CD4-positive, alpha-beta T cell treated with Interleukin-6 at 100 ng/mL for 8 hours (primary cell): ENCODE measurements at regions not wholly inside any gene's neighbourhood (a gene's known extent, or its start where the extent isn't known, plus 50 kb on each side); places are given as distances from the start of the nearest gene placed in this dataset.

Source experiments
- DNase-seq: peaks from one replicate; pipeline ENCODE4 v3.0.0-alpha.2; 2020; ENCODE audit warnings: mixed read lengths, low spot score

DNA sequence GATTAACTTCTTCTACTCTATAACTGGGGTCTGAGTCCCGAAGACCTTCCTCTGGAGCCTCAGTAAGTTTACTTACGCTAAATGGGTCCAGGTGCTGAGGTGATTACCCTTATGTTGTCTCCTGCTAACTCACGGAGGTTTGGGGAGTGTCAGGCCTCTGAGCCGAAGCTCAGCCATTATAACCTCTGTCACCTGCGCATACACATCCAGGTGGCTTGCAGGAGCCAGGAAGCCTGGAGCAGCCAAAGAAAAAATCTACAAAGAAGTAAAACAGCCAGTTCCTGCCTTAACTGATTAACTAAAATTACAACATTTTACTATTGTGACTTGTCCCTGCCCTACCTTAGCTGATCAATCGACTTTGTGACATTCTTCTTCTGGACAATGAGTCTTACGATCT lies 350.7 kb downstream of the GLRX3 start:
- DNase-seq: no peak

- DNase-seq: no peak
Measured at GRCh38 chr10:130487566-130487965, 351.4 kb downstream of the GLRX3 start.

GRCh38 chr10:130489891-130490290 lies 353.7 kb downstream of the GLRX3 start:
- no peak for DNase-seq

- no peak for DNase-seq
Measured at GRCh38 chr10:130491011-130491692, 355.0 kb downstream of the GLRX3 start.

- DNase-seq: no peak
Measured at GRCh38 chr10:130491693-130492050, 355.5 kb downstream of the GLRX3 start.

- no peak for DNase-seq
Measured at GRCh38 chr10:130492266-130492934, 356.2 kb downstream of the GLRX3 start.

- no peak for DNase-seq
Measured at GRCh38 chr10:130493021-130493420, 356.8 kb downstream of the GLRX3 start.

GRCh38 chr10:130493446-130494145 lies 357.4 kb downstream of the GLRX3 start:
- DNase-seq: no peak

GRCh38 chr10:130495116-130495862 lies 359.1 kb downstream of the GLRX3 start:
- no peak for DNase-seq

DNA sequence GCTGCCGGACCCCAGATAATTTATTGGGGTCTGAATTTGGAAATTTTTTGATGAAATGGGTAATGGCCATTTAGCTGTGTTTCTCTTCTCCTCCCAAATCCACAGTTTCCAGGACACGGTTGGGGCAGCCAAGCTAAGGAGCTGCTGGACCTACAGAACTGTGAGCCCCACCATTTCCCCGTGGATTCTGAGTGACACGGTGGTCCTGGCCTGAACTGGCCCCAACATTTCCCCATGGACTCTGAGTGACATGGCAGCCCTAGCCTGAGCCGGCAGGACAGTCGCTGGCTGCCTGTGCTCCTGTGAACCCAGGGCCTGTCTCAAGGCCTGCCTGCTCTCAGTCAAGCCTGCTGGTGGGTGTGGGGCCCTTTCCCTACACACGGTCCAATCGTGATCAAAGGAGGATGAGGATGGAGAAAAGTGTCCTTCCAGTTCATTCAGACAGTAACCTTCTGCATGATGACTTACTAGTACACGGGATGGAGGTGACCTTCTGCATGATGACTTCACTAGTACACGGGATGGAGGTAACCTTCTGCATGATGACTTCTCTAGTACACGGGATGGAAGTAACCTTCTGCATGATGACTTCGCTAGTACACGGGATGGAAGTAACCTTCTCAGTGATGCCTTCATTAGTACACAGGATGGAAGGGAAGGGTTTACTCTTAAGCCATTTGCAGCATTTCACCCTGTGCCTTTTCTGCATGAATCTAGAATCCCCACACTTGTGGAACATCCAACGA lies 359.9 kb downstream of the GLRX3 start:
- no peak for DNase-seq

DNA sequence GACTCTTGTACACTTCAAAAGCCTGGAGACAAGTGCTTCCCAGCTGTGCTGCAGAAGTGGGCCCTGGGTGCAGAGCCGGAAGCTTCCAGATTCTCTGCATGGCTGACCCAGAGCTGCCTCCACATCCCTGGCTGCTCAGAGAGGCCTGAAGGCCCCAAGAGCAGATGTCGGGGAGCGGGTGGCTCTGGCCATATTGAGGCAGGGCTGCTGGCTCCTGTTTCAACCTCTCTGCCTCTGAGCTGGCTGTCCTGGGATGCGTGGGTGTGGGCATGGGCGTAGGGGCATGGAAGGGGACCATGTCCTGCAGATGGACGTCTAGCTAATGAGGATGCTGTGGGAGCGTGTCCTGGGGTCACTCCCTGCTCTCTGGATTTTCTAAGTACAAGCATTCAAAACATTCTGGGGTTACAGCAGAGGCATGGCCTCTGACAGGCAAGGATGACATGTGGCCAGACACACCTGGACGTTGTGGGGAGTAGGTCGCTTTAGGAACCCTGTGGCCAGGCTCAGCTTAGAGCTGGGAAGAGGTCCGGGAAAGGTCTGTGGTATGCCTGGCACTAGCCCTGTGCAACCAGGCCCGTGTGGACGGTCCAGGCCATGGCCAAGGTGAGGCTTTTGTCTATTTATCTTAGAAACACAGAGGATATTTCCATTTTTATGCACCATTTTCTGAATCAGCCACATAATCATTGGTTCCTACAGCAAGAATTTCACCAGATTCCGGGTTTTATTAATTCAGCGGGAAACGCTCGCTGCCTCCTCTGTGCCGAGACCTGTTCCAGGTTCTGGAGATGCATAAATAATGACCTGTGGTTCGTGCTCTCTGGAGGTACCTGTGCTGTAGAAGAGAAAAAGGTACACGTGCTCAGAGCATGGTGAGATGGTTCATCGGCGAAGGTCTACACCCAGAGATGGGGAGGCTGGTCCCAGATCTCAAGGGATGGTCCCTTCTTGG lies 361.1 kb downstream of the GLRX3 start:
- no peak for DNase-seq

- DNase-seq: no peak
Measured at GRCh38 chr10:130498042-130498441, 361.9 kb downstream of the GLRX3 start.

DNA sequence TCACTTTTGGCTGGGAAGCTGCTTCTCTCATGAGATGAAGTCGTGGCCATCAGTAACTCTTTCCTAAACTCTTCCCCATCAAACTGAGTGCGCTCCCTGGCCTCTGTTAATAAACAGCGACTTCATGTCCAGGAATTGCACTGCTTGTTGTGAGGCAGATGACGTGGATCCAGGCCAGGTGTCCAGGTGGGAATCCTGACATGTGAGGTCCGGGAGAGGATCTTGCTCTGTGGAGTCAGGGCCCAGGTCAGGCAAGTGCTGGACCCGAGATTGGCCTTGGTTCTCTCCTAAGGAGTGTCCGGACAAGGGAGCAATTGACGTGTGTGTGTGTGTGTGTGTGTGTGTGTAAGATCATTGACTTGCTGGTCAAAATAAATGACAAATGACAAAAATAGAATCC lies 362.7 kb downstream of the GLRX3 start:
- DNase-seq: no peak

DNA sequence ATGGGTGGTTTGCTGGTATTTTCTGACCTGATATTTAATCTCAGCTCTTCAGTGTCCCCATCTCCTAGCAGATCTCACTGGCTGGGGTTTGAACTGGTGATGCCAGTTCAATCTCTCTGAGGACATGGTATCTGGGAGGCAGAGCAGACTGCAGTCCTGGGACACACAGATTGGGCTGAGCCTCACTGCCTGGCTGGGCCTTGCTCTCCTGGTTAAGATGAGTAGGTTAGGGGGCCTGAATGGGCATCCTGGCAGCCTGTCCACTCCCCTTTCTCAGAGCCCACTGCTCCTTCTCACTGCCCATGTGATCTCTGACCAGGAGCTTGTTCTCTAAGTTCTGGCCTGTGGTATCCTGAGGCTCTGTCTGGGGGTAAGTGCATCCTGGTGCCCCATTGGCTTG lies 363.4 kb downstream of the GLRX3 start:
- no peak for DNase-seq

- no peak for DNase-seq
Measured at GRCh38 chr10:130500261-130501000, 364.2 kb downstream of the GLRX3 start.

- no peak for DNase-seq
Measured at GRCh38 chr10:130507461-130507860, 371.3 kb downstream of the GLRX3 start.

- DNase-seq: no peak
Measured at GRCh38 chr10:130509881-130510689, 373.9 kb downstream of the GLRX3 start.

DNA sequence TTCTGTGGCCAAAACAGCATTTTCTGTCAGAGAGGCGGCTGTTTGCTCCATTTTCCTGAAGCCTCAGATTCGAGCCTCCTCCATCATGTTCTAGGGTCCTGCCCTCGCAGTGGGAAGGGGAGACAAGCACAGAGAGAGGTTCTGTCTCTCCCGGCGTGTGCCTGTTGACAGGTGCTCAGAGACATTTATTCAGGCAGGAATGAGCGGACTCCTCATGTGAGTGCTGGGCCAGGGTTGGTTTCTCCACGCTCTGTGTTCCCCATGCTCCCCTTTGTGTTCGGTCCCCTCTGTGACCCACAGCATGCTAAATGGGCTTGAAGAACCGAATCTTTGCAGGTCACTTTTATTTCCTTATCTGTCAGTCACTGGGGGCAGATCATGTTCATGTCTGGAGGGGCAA lies 374.6 kb downstream of the GLRX3 start:
- DNase-seq: no peak

- DNase-seq: no peak
Measured at GRCh38 chr10:130511766-130512165, 375.6 kb downstream of the GLRX3 start.
